HEK293T (cell line): ENCODE measurements at regions not wholly inside any gene's neighbourhood (a gene's known extent, or its start where the extent isn't known, plus 50 kb on each side); places are given as distances from the start of the nearest gene placed in this dataset.

Experiments used
- ARNT ChIP-seq: fragments of 450-650 bp; IDR thresholded peaks from 2 replicates; pipeline ENCODE4 v1.6.1; 2017; ENCODE audit warnings: mild to moderate bottlenecking
- BHLHE40 ChIP-seq: fragments of 450-650 bp; IDR thresholded peaks from 2 replicates; pipeline ENCODE4 v1.6.1; 2016; ENCODE audit warnings: mild to moderate bottlenecking, moderate library complexity, borderline replicate concordance
- CTBP1 ChIP-seq: fragments of 450-650 bp; IDR thresholded peaks from 2 replicates; pipeline ENCODE4 v1.6.1; 2016; ENCODE audit warnings: borderline replicate concordance
- ELF4 ChIP-seq: fragments of 450-650 bp; IDR thresholded peaks from 2 replicates; pipeline ENCODE4 v1.6.1; 2017; ENCODE audit warnings: antibody characterized with exemption
- FOXK2 ChIP-seq: fragments of 450-650 bp; IDR thresholded peaks from 2 replicates; pipeline ENCODE4 v1.6.1; 2016; ENCODE audit warnings: mild to moderate bottlenecking
- FOXM1 ChIP-seq: fragments of 450-650 bp; IDR thresholded peaks from 2 replicates; pipeline ENCODE4 v1.6.1; 2017; ENCODE audit warnings: mild to moderate bottlenecking, borderline replicate concordance
- L3MBTL2 ChIP-seq: fragments of 450-650 bp; conservative IDR thresholded peaks from 2 replicates; pipeline ENCODE4 v1.6.1; 2016; ENCODE audit warnings: mild to moderate bottlenecking
- LEF1 ChIP-seq: fragments of 450-650 bp; IDR thresholded peaks from 2 replicates; pipeline ENCODE4 v1.6.1; 2017; ENCODE audit warnings: mild to moderate bottlenecking, borderline replicate concordance

- TF ChIP-seq FOXK2 (no peak), LEF1 (no peak), L3MBTL2 (no peak), BHLHE40 (no peak), ELF4 (no peak), FOXM1 (no peak), ARNT (no peak), CTBP1 (no peak)
These were observed 116.7 kb upstream of the LARGE1 start for GRCh38 chr22:34036931-34037330.
